GM12878 (cell line): ENCODE measurements at regions not wholly inside any gene's neighbourhood (a gene's known extent, or its start where the extent isn't known, plus 50 kb on each side); places are given as distances from the start of the nearest gene placed in this dataset.

ENCODE experiments used
- ATAC-seq: fragments of 200-7000 bp; cut with Tn5 transposase; 3 replicates; pipeline ENCODE4 v1.9.1; 2020; ENCODE audit warnings: mild to moderate bottlenecking, moderate library complexity
- BruUV-seq: library from RNA; stranded (reverse); fragments of 400-500 nt; replicated peaks from 2 replicates; lab custom pipeline; 2021; lab: Mats Ljungman, UMichigan
- CTCF ChIA-PET: fragments of 300-600 bp; sonication (Branson Sonifier 250); formaldehyde crosslinking; extraction: SDS; loops from one replicate; lab custom pipeline; 2021; ENCODE audit warnings: inconsistent platforms; lab: Yijun Ruan, JAX
- POLR2A ChIA-PET: fragments of 350-600 bp; formaldehyde crosslinking; extraction: SDS; loops from one replicate; lab custom pipeline; 2021; ENCODE audit warnings: inconsistent platforms; lab: Charles Lee
- RAD21 ChIA-PET: fragments of 300-600 bp; sonication (Branson Sonifier 250); formaldehyde crosslinking; loops from one replicate; lab custom pipeline; 2023; ENCODE audit warnings: antibody characterized with exemption; ENCODE audit not compliant: unreplicated experiment; lab: Charles Lee
- SMC1A ChIA-PET: fragments of 300-600 bp; sonication (Branson Sonifier 250); formaldehyde crosslinking; loops from one replicate; lab custom pipeline; 2023; ENCODE audit not compliant: unreplicated experiment, uncharacterized antibody; lab: Charles Lee
- DNase-seq: peaks from one replicate; pipeline ENCODE4 v3.0.0-alpha.2; 2011; ENCODE audit warnings: low read depth, low spot score
- FAIRE-seq: peaks from 3 replicates; lab custom pipeline; 2011; peaks lifted over from hg19 to GRCh38; lab: Jason Lieb, UNC
- H2AFZ ChIP-seq: 2 replicates; pipeline ENCODE4 v1.6.0; 2011; ENCODE audit warnings: low read depth, low read length, control low read depth; ENCODE audit not compliant: control insufficient read depth
- H3K27ac ChIP-seq: 2 replicates; pipeline ENCODE4 v1.5.1; 2011; ENCODE audit warnings: control low read depth; ENCODE audit not compliant: control insufficient read depth, insufficient read depth
- H3K27me3 ChIP-seq, 2 experiments: replicated peaks in 1 of 2; 2 replicates each; pipeline versions ENCODE4 v1.6.0 to v1.6.1; 2011; ENCODE audit warnings: low read length in 1 of 2; ENCODE audit not compliant: control insufficient read depth in 2 of 2, insufficient read depth in 2 of 2
- H3K36me3 ChIP-seq, 2 experiments: 2 replicates each; pipeline ENCODE4 v1.5.1; 2011; ENCODE audit warnings: low read length in 1 of 2; ENCODE audit not compliant: control insufficient read depth in 2 of 2, insufficient read depth in 2 of 2
- H3K4me1 ChIP-seq: 2 replicates; pipeline ENCODE4 v1.6.1; 2011; ENCODE audit warnings: mild to moderate bottlenecking, low read length, moderate library complexity, mixed read lengths; ENCODE audit not compliant: control insufficient read depth, insufficient read depth
- H3K4me2 ChIP-seq: 2 replicates; pipeline ENCODE4 v1.6.0; 2011; ENCODE audit warnings: control low read depth; ENCODE audit not compliant: control insufficient read depth, insufficient read depth
- H3K4me3 ChIP-seq: fragments of 200-600 bp; sonication (generic); 2 replicates; pipeline ENCODE4 v1.5.1; 2016
- H3K79me2 ChIP-seq: 2 replicates; pipeline ENCODE4 v1.6.0; 2011; ENCODE audit warnings: low read length; ENCODE audit not compliant: control insufficient read depth, insufficient read depth
- H3K9ac ChIP-seq: 2 replicates; pipeline ENCODE4 v1.8.0; 2011; ENCODE audit warnings: low read length, control low read depth, mixed read lengths; ENCODE audit not compliant: control insufficient read depth, insufficient read depth
- H3K9me3 ChIP-seq: replicated peaks from 3 replicates; pipeline ENCODE4 v1.5.1; 2011; ENCODE audit warnings: mild to moderate bottlenecking, low read length; ENCODE audit not compliant: control insufficient read depth, insufficient read depth
- H4K20me1 ChIP-seq: 2 replicates; pipeline ENCODE4 v1.6.0; 2011; ENCODE audit not compliant: control insufficient read depth, insufficient read depth
- CHD1 ChIP-seq: IDR thresholded peaks from 2 replicates; pipeline ENCODE4 v1.6.1; 2012; ENCODE audit warnings: low read depth, low read length, improper control_type of control experiment
- CHD4 ChIP-seq: fragments of 200-600 bp; sonication (generic); IDR thresholded peaks from 2 replicates; pipeline ENCODE4 v1.6.1; 2016; ENCODE audit warnings: mild to moderate bottlenecking
- CREM ChIP-seq: IDR thresholded peaks from 2 replicates; pipeline ENCODE4 v1.6.1; 2014; ENCODE audit warnings: antibody characterized with exemption, low read depth
- EGR1 ChIP-seq, 2 experiments: IDR thresholded peaks; 1 replicate in 1 of 2; 2 replicates in 1 of 2; pipeline ENCODE4 v1.6.1; 2011 to 2012; ENCODE audit warnings: low read depth in 2 of 2, low read length in 2 of 2, borderline replicate concordance in 1 of 2, mild to moderate bottlenecking in 1 of 2, moderate library complexity in 1 of 2
- KAT2A ChIP-seq: conservative IDR thresholded peaks from 2 replicates; pipeline ENCODE4 v1.6.1; 2011; ENCODE audit warnings: low read depth, low read length; ENCODE audit not compliant: control insufficient read depth
- NR2F1 ChIP-seq: fragments of 450-650 bp; conservative IDR thresholded peaks from 2 replicates; pipeline ENCODE4 v1.6.1; 2017; ENCODE audit warnings: mild to moderate bottlenecking
- NRF1 ChIP-seq: conservative IDR thresholded peaks from 2 replicates; pipeline ENCODE4 v1.6.1; 2011; ENCODE audit warnings: mild to moderate bottlenecking, low read depth, low read length, improper control_type of control experiment
- POLR2AphosphoS5 ChIP-seq: IDR thresholded peaks from 2 replicates; pipeline ENCODE4 v1.6.1; 2011; ENCODE audit warnings: mild to moderate bottlenecking, low read length, inconsistent platforms
- RUNX3 ChIP-seq: IDR thresholded peaks from 2 replicates; pipeline ENCODE4 v1.6.1; 2012; ENCODE audit warnings: low read length, inconsistent platforms
- SMAD5 ChIP-seq: IDR thresholded peaks from 2 replicates; pipeline ENCODE4 v1.6.1; 2016; ENCODE audit warnings: antibody characterized with exemption, low read depth
- WRNIP1 ChIP-seq: IDR thresholded peaks from 2 replicates; pipeline ENCODE4 v1.6.1; 2011; ENCODE audit warnings: low read depth, low read length, improper control_type of control experiment, borderline replicate concordance
- WGBS: methylation state at CpG from one replicate; pipeline ENCODE4 v1.1.6; 2016; ENCODE audit warnings: low lambda C conversion rate; ENCODE audit not compliant: insufficient replicate concordance, insufficient coverage; ENCODE audit errors: missing lambda C conversion rate; 5-methylcytosine and 5-hydroxymethylcytosine counted together
- in situ Hi-C: fragments of 300-500 bp; cut with MboI; formaldehyde crosslinking; loops from 9 replicates; pipeline ENCODE4 v1.14.3; 2018; ENCODE audit warnings: mixed read lengths
- intact Hi-C: fragments of 100-400 bp; cut with micrococcal nuclease; formaldehyde crosslinking; loops from one replicate; pipeline ENCODE4 v1.14.2; 2022; ENCODE audit not compliant: unreplicated experiment
- TF ChIP-seq, protein P1 (sequence below): IDR thresholded peaks from 2 replicates; pipeline ENCODE4 v1.6.1; 2011; ENCODE audit warnings: low read depth, mild to moderate bottlenecking, low read length, moderate library complexity, borderline replicate concordance; ENCODE audit errors: extremely low read depth
- TF ChIP-seq, protein P2 (sequence below): fragments of 150-350 bp; IDR thresholded peaks from 2 replicates; pipeline ENCODE4 v1.6.1; 2014; ENCODE audit warnings: mild to moderate bottlenecking, low read depth, low read length

DNA sequence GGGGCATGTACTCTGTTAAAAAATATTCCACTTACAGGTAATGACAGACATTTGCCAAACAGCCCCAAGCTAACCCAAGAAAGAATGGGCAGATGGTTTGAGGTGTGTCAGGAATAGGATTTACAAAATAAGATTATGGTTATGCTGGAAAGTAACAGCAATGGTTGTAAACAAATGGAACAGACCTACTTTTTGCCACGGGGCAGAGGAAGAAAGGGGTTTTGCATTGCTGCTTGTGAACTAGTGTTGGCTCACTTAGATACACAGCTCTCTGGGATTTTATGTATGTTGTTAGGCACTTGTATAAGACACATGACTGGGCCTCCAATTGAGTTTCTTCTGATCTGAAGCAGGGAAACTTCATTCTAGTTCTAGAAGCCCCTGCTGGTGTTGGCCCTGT is 191.5 kb upstream of the GDNF start:
- H3K9ac ChIP-seq = no peak overlapping the region
- H4K20me1 ChIP-seq = no peaks in the 10 kb centered on the region
- no peak overlapping the region for H3K4me2 ChIP-seq
- RAD21 ChIA-PET = no interaction called here
- POLR2A ChIA-PET = no interaction called here
- intact Hi-C loops (no loop called here), in situ Hi-C loops (no loop called here)
- no peak overlapping the region for H3K27ac ChIP-seq
- no TSS peak for BruUV-seq
- TF ChIP-seq NRF1 (no peak), POLR2AphosphoS5 (no peak), CREM (no peak), EGR1 (IDR thresholded peaks at IDR 0.05; ENCODE audit: borderline replicate concordance in 1 of 2, low read depth in 2 of 2, low read length in 2 of 2) (no peak), RUNX3 (no peak), SMAD5 (no peak), WRNIP1 (no peak), NR2F1 (no peak), CHD1 (no peak), CHD4 (no peak), KAT2A (no peak)
- TF ChIP-seq, protein P1, sequence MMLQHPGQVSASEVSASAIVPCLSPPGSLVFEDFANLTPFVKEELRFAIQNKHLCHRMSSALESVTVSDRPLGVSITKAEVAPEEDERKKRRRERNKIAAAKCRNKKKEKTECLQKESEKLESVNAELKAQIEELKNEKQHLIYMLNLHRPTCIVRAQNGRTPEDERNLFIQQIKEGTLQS = no peak
- TF ChIP-seq, protein P2, sequence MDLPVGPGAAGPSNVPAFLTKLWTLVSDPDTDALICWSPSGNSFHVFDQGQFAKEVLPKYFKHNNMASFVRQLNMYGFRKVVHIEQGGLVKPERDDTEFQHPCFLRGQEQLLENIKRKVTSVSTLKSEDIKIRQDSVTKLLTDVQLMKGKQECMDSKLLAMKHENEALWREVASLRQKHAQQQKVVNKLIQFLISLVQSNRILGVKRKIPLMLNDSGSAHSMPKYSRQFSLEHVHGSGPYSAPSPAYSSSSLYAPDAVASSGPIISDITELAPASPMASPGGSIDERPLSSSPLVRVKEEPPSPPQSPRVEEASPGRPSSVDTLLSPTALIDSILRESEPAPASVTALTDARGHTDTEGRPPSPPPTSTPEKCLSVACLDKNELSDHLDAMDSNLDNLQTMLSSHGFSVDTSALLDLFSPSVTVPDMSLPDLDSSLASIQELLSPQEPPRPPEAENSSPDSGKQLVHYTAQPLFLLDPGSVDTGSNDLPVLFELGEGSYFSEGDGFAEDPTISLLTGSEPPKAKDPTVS = no peak
- FAIRE-seq (no peak), DNase-seq (no peak), ATAC-seq (no peak)
- SMC1A ChIA-PET = no interaction called here
- H3K9me3 ChIP-seq = no peaks in the 10 kb centered on the region
- H3K36me3 ChIP-seq = no peaks in the 10 kb centered on the region
- H3K79me2 ChIP-seq = no peaks in the 10 kb centered on the region
- no peaks in the 10 kb centered on the region for H3K4me1 ChIP-seq
- no peaks in the 10 kb centered on the region for H3K27me3 ChIP-seq
- H3K4me3 ChIP-seq = no peak overlapping the region
- 0% methylated on average over 1 of the region's 1 CpG for WGBS
- CTCF ChIA-PET = no interaction called here
- no peak overlapping the region for H2AFZ ChIP-seq
